ENCODE measurements at regions not wholly inside any gene's neighbourhood (a gene's known extent, or its start where the extent isn't known, plus 50 kb on each side); places are given as distances from the start of the nearest gene placed in this dataset.

DNA sequence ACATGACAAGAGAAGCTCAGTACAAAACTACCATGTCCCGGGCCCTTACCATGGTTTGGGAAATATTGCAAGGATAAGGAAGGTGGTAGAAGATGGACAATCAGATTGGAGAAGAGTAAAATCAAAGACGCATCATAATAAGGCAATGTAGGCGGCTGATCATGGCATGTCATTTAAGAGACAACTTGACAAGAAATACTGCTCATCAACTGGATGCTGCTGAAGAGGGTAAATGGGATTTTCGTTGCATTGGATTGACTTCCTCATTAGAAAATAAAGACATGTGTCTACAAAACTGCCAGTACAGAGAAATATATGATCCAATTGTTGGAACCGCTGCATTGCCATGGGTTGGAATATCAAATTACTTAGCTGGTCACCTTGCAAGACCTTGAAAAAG, 238.3 kb upstream of the NCKAP5 start:
- Histone ChIP-seq H3K4me1 (ENCODE audit: insufficient read depth, low read length, poor library complexity, severe bottlenecking) (no peaks in the 10 kb centered on the region), H3K9me2 (ENCODE audit: insufficient read depth, low read length) (no peaks in the 10 kb centered on the region), H4K20me1 (ENCODE audit: insufficient read depth, low read length) (no peaks in the 10 kb centered on the region), H2AFZ (ENCODE audit: low read length) (no peak overlapping the region), H3K79me2 (ENCODE audit: insufficient read depth, low read depth, low read length) (no peaks in the 10 kb centered on the region), H3K4me2 (ENCODE audit: low read length) (no peak overlapping the region), H3K4me3 (ENCODE audit: low read depth, low read length, poor library complexity, severe bottlenecking) (no peak overlapping the region), H3K27ac (ENCODE audit: low read depth, low read length, poor library complexity, severe bottlenecking) (no peak overlapping the region), H3K9me3 (ENCODE audit: low read length) (peaks cover 13% of the 10 kb centered on the region; the same call in 1 of the 2 replicates), H3K36me3 (ENCODE audit: insufficient read depth, low read length) (no peaks in the 10 kb centered on the region)
- BruUV-seq (replicated peaks): no TSS peak
- no peak for DNase-seq (ENCODE audit: low spot score)
- TF ChIP-seq EZH2phosphoT487 (IDR thresholded peaks at IDR 0.05; ENCODE audit: borderline replicate concordance, low read depth, low read length): no peak
- TF ChIP-seq, protein P1, sequence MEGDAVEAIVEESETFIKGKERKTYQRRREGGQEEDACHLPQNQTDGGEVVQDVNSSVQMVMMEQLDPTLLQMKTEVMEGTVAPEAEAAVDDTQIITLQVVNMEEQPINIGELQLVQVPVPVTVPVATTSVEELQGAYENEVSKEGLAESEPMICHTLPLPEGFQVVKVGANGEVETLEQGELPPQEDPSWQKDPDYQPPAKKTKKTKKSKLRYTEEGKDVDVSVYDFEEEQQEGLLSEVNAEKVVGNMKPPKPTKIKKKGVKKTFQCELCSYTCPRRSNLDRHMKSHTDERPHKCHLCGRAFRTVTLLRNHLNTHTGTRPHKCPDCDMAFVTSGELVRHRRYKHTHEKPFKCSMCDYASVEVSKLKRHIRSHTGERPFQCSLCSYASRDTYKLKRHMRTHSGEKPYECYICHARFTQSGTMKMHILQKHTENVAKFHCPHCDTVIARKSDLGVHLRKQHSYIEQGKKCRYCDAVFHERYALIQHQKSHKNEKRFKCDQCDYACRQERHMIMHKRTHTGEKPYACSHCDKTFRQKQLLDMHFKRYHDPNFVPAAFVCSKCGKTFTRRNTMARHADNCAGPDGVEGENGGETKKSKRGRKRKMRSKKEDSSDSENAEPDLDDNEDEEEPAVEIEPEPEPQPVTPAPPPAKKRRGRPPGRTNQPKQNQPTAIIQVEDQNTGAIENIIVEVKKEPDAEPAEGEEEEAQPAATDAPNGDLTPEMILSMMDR (conservative IDR thresholded peaks at IDR 0.05; ENCODE audit: low read length): no peak
- intact Hi-C loops (cut with micrococcal nuclease; ENCODE audit: unreplicated experiment): no loop called here
- ChIA-PET CTCF (ENCODE audit: unreplicated experiment) (no interaction called here), POLR2A (no interaction called here)

DNA sequence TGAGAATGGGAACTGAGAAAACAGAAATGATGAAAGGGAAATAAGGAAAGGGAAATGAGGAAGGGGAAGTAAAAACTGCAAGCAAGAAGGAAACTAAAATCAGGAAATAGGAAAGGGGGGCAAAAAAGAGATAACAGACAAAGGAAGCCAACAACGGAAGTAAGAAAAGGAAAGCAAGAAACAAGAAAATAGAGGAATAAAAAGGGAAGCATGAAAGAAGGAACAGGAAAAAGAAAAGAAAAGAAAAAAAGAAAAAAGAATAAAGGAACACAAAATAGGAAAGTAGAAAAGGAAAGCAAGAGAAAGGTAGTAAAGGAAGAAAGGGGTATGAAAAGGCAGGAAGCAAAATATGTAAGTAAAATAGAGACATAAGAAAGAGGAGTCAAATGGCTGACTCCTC, 241.2 kb upstream of the NCKAP5 start:
- ChIA-PET CTCF (ENCODE audit: unreplicated experiment) (no interaction called here), POLR2A (no interaction called here)
- DNase-seq (ENCODE audit: low spot score): no peak

DNA sequence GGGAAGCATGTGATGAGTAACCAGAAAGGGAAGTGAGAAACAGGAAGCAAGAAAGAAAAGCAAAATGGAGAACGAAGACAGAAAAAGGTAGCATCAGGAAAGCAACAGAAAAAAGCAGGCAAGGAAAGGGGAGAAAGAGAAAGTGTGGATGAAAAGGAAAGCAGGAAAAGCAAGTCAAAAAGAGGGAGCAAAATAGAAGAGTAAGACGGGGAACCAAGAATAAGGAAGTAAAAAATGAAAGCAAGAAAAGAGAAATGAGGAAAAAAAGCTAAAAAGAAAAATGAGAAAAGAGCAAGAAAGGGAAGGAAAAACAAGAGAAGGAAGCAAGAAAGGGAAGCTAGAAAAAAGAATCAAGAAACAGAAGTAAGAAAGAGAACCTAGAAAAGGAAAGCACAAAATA, 242.3 kb upstream of the NCKAP5 start:
- CTCF ChIA-PET (ENCODE audit: unreplicated experiment): no interaction called here
- H2AFZ ChIP-seq (ENCODE audit: low read length): no peak overlapping the region

More for the DNA sequence above, 241.2 kb upstream of the NCKAP5 start:
- Histone ChIP-seq H3K4me3 (ENCODE audit: low read depth, low read length, poor library complexity, severe bottlenecking) (no peak overlapping the region), H3K9me3 (ENCODE audit: low read length) (peaks cover 25% of the 10 kb centered on the region; the same call in 1 of the 2 replicates), H3K79me2 (ENCODE audit: insufficient read depth, low read depth, low read length) (no peaks in the 10 kb centered on the region), H3K27ac (ENCODE audit: low read depth, low read length, poor library complexity, severe bottlenecking) (no peak overlapping the region), H4K20me1 (ENCODE audit: insufficient read depth, low read length) (no peaks in the 10 kb centered on the region), H2AFZ (ENCODE audit: low read length) (no peak overlapping the region), H3K36me3 (ENCODE audit: insufficient read depth, low read length) (no peaks in the 10 kb centered on the region), H3K9me2 (ENCODE audit: insufficient read depth, low read length) (no peaks in the 10 kb centered on the region), H3K4me1 (ENCODE audit: insufficient read depth, low read length, poor library complexity, severe bottlenecking) (no peaks in the 10 kb centered on the region), H3K4me2 (ENCODE audit: low read length) (no peak overlapping the region)
- intact Hi-C loops (cut with micrococcal nuclease; ENCODE audit: unreplicated experiment): no loop called here
- no peak for TF ChIP-seq EZH2phosphoT487 (IDR thresholded peaks at IDR 0.05; ENCODE audit: borderline replicate concordance, low read depth, low read length)
- TF ChIP-seq, protein P1 (conservative IDR thresholded peaks at IDR 0.05; ENCODE audit: low read length): no peak
- BruUV-seq (replicated peaks): no TSS peak

More for the DNA sequence above, 242.3 kb upstream of the NCKAP5 start:
- intact Hi-C loops (cut with micrococcal nuclease; ENCODE audit: unreplicated experiment): no loop called here
- no peak overlapping the region for H3K4me2 ChIP-seq (ENCODE audit: low read length)
- no peaks in the 10 kb centered on the region for H3K79me2 ChIP-seq (ENCODE audit: insufficient read depth, low read depth, low read length)
- TF ChIP-seq, protein P1 (conservative IDR thresholded peaks at IDR 0.05; ENCODE audit: low read length): no peak
- no peak for TF ChIP-seq EZH2phosphoT487 (IDR thresholded peaks at IDR 0.05; ENCODE audit: borderline replicate concordance, low read depth, low read length)
- BruUV-seq (replicated peaks): no TSS peak
- no peaks in the 10 kb centered on the region for H3K4me1 ChIP-seq (ENCODE audit: insufficient read depth, low read length, poor library complexity, severe bottlenecking)
- peaks cover 25% of the 10 kb centered on the region; the same call in 1 of the 2 replicates for H3K9me3 ChIP-seq (ENCODE audit: low read length)
- H3K27ac ChIP-seq (ENCODE audit: low read depth, low read length, poor library complexity, severe bottlenecking): no peak overlapping the region
- POLR2A ChIA-PET: no interaction called here
- H4K20me1 ChIP-seq (ENCODE audit: insufficient read depth, low read length): no peaks in the 10 kb centered on the region
- no peak for DNase-seq (ENCODE audit: low spot score)
- H3K9me2 ChIP-seq (ENCODE audit: insufficient read depth, low read length): no peaks in the 10 kb centered on the region
- no peaks in the 10 kb centered on the region for H3K36me3 ChIP-seq (ENCODE audit: insufficient read depth, low read length)
- no peak overlapping the region for H3K4me3 ChIP-seq (ENCODE audit: low read depth, low read length, poor library complexity, severe bottlenecking)
